ENCODE measurements at regions not wholly inside any gene's neighbourhood (a gene's known extent, or its start where the extent isn't known, plus 50 kb on each side); places are given as distances from the start of the nearest gene placed in this dataset.

DNA sequence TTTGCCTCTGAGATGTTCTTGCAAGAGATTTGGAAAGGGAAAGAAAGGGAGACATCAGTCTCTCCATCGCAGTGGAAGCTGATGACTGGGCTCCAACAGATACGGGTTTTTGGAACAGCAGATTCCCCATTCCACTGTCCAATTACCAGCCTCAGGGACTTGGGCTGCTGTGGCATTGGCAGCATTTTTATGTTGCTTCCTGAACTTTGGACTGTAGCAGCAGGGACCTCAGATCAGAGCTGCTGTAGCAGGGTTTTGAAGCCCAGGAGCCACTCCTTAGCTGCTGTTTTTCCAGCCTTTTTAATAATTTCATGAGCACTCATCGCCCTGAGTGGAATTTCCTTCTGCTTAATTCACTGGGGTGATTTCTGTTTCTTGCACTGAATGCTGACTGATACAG lies 135.7 kb upstream of the SLCO3A1 start:
- Histone ChIP-seq H3K27ac (ENCODE audit: low read depth, low read length) (no peak overlapping the region), H3K4me1 (ENCODE audit: control insufficient read depth in 1 of 2, insufficient read depth in 2 of 2, low read length in 2 of 2) (no peaks in the 10 kb centered on the region), H4K20me1 (ENCODE audit: insufficient read depth) (no peaks in the 10 kb centered on the region), H2AFZ (ENCODE audit: low read depth, low read length, poor library complexity, severe bottlenecking) (no peak overlapping the region), H3K4me3 (replicated peaks in 1 of 2; ENCODE audit: low read depth in 1 of 2, low read length in 2 of 2) (no peak overlapping the region), H3K36me3 (ENCODE audit: control insufficient read depth in 1 of 2, insufficient read depth in 2 of 2, low read length in 2 of 2) (no peaks in the 10 kb centered on the region), H3K79me2 (ENCODE audit: insufficient read depth, low read length) (no peaks in the 10 kb centered on the region), H3K9me2 (ENCODE audit: insufficient read depth) (no peaks in the 10 kb centered on the region), H3K4me2 (ENCODE audit: low read length) (no peak overlapping the region), H3K9ac (ENCODE audit: low read length) (no peak overlapping the region), H3K9me3 (ENCODE audit: control insufficient read depth in 1 of 2, insufficient read depth in 1 of 2, low read depth in 1 of 2, low read length in 2 of 2) (no peaks in the 10 kb centered on the region), H3K27me3 (ENCODE audit: insufficient read depth, low read length) (peaks cover 54% of the 10 kb centered on the region; the same call in 1 of the 2 replicates)
- ChIA-PET RAD21 (ENCODE audit: low non-redundant PET in 1 of 2, low total read pairs in 2 of 2, uncharacterized antibody in 2 of 2, unreplicated experiment in 2 of 2) (no interaction called here), POLR2A (no interaction called here), CTCF (interaction anchor here (2.1 kb wide), 1 partner anchor 12 kb away, joined by 5 read pairs; no protein-coding TSS in a partner anchor)
- DNase-seq (ENCODE audit: low read depth, low spot score) (no peak), ATAC-seq (no peak)
- no peak for TF ChIP-seq FOSL1 (IDR thresholded peaks at IDR 0.05; ENCODE audit: low read depth)
- no peak for TF ChIP-seq CEBPB (IDR thresholded peaks at IDR 0.05; ENCODE audit: low read depth)
- TF ChIP-seq POLR2A (IDR thresholded peaks at IDR 0.05; ENCODE audit: borderline replicate concordance, extremely low read depth, insufficient read depth, insufficient read length) = no peak
- TF ChIP-seq EZH2 (IDR thresholded peaks at IDR 0.05) = no peak
- TF ChIP-seq SRF (IDR thresholded peaks at IDR 0.05; ENCODE audit: low read depth) = no peak
- TF ChIP-seq POLR2AphosphoS5 (IDR thresholded peaks at IDR 0.05; ENCODE audit: low read depth, low read length) = no peak
- TF ChIP-seq, protein P1, sequence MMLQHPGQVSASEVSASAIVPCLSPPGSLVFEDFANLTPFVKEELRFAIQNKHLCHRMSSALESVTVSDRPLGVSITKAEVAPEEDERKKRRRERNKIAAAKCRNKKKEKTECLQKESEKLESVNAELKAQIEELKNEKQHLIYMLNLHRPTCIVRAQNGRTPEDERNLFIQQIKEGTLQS (IDR thresholded peaks at IDR 0.05) = no peak
- no peak for TF ChIP-seq EGR1 (IDR thresholded peaks at IDR 0.05; ENCODE audit: low read depth)
- TF ChIP-seq, protein P2, sequence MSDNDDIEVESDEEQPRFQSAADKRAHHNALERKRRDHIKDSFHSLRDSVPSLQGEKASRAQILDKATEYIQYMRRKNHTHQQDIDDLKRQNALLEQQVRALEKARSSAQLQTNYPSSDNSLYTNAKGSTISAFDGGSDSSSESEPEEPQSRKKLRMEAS (IDR thresholded peaks at IDR 0.05) = no peak
- no peak for TF ChIP-seq YY1 (IDR thresholded peaks at IDR 0.05; ENCODE audit: extremely low read depth, insufficient replicate concordance, low read depth, low read length)
- TF ChIP-seq ELF1 (IDR thresholded peaks at IDR 0.05; ENCODE audit: borderline replicate concordance, low read depth) = no peak
- TF ChIP-seq SIN3A (IDR thresholded peaks at IDR 0.05; ENCODE audit: low read depth) = no peak
- TF ChIP-seq, protein P3, sequence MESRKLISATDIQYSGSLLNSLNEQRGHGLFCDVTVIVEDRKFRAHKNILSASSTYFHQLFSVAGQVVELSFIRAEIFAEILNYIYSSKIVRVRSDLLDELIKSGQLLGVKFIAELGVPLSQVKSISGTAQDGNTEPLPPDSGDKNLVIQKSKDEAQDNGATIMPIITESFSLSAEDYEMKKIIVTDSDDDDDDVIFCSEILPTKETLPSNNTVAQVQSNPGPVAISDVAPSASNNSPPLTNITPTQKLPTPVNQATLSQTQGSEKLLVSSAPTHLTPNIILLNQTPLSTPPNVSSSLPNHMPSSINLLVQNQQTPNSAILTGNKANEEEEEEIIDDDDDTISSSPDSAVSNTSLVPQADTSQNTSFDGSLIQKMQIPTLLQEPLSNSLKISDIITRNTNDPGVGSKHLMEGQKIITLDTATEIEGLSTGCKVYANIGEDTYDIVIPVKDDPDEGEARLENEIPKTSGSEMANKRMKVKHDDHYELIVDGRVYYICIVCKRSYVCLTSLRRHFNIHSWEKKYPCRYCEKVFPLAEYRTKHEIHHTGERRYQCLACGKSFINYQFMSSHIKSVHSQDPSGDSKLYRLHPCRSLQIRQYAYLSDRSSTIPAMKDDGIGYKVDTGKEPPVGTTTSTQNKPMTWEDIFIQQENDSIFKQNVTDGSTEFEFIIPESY (IDR thresholded peaks at IDR 0.05; ENCODE audit: extremely low read depth, insufficient replicate concordance, low read length) = no peak
- TF ChIP-seq CBX3 (IDR thresholded peaks at IDR 0.05; ENCODE audit: low read depth) = no peak
- no peak for TF ChIP-seq RAD21 (IDR thresholded peaks at IDR 0.05; ENCODE audit: low read depth)
- TF ChIP-seq SP1 (IDR thresholded peaks at IDR 0.05; ENCODE audit: low read depth) = no peak
- no peak for TF ChIP-seq ZFX (IDR thresholded peaks at IDR 0.05)
- no TSS peak for BruUV-seq (replicated peaks)
- intact Hi-C loops (cut with micrococcal nuclease) = no loop called here

Measured in HCT116 (cell line).